HepG2 (cell line): ENCODE measurements at regions not wholly inside any gene's neighbourhood (a gene's known extent, or its start where the extent isn't known, plus 50 kb on each side); places are given as distances from the start of the nearest gene placed in this dataset.

ENCODE experiments used
- ATAC-seq: fragments of 200-7000 bp; cut with Tn5 transposase; 3 replicates; pipeline ENCODE4 v1.9.1; 2020; ENCODE audit warnings: mild to moderate bottlenecking, moderate library complexity
- BruUV-seq: library from RNA; stranded (reverse); fragments of 400-500 nt; replicated peaks from 2 replicates; lab custom pipeline; 2021; lab: Mats Ljungman, UMichigan
- CTCF ChIA-PET: fragments of 300-600 bp; formaldehyde crosslinking; extraction: SDS; loops from one replicate; lab custom pipeline; 2021; ENCODE audit warnings: low total read pairs, inconsistent platforms, low intra/inter-chr PET ratio; lab: Yijun Ruan, JAX
- POLR2A ChIA-PET: fragments of 350-600 bp; sonication (Branson Sonifier 250); formaldehyde crosslinking; loops from one replicate; lab custom pipeline; 2020; ENCODE audit warnings: antibody characterized with exemption, inconsistent platforms; lab: Yijun Ruan, JAX
- DNase-seq: peaks from one replicate; pipeline ENCODE4 v3.0.0-alpha.2; 2015; ENCODE audit warnings: low spot score
- FAIRE-seq: peaks from 3 replicates; lab custom pipeline; 2011; peaks lifted over from hg19 to GRCh38; lab: Jason Lieb, UNC
- H2AFZ ChIP-seq: one replicate; pipeline ENCODE4 v1.6.1; 2011; ENCODE audit warnings: low read length, inconsistent platforms
- H3K27ac ChIP-seq: fragments of 300-600 bp; 3 replicates; pipeline ENCODE4 v1.8.0; 2011; ENCODE audit warnings: mixed run types, mild to moderate bottlenecking, mixed read lengths, low read length, inconsistent platforms; ENCODE audit not compliant: insufficient read depth; ENCODE audit errors: extremely low read length
- H3K27me3 ChIP-seq, 2 experiments: fragments of 200-600 bp in 1 of 2; 2 replicates in 1 of 2; 3 replicates in 1 of 2; pipeline versions ENCODE4 v1.6.0 to v1.8.0; 2011; ENCODE audit warnings: low read length in 2 of 2, mild to moderate bottlenecking in 2 of 2, moderate library complexity in 2 of 2, inconsistent platforms in 1 of 2; ENCODE audit not compliant: insufficient read depth in 2 of 2, control insufficient read depth in 1 of 2
- H3K36me3 ChIP-seq, 2 experiments: fragments of 200-600 bp in 1 of 2; replicated peaks in 1 of 2; 2 replicates in 1 of 2; 3 replicates in 1 of 2; pipeline versions ENCODE4 v1.5.1 to v1.8.0; 2011; ENCODE audit warnings: low read length in 2 of 2, inconsistent platforms in 1 of 2; ENCODE audit not compliant: insufficient read depth in 2 of 2, control insufficient read depth in 1 of 2
- H3K4me1 ChIP-seq: 2 replicates; pipeline ENCODE4 v1.5.1; 2012; ENCODE audit warnings: low read length, inconsistent platforms; ENCODE audit not compliant: insufficient read depth
- H3K4me2 ChIP-seq: 2 replicates; pipeline ENCODE4 v1.6.0; 2011; ENCODE audit warnings: low read depth, low read length, inconsistent platforms
- H3K4me3 ChIP-seq, 3 experiments: fragments of 200-600 bp in 1 of 3; sonication (generic), shearing (Covaris generic) in 1 of 3; replicated peaks in 1 of 3; 2 replicates each; pipeline ENCODE4 v1.5.1; 2011 to 2016; ENCODE audit warnings: low read length in 3 of 3, inconsistent platforms in 2 of 3, low read depth in 2 of 3, mild to moderate bottlenecking in 2 of 3, control low read depth in 1 of 3, mixed read lengths in 1 of 3; ENCODE audit not compliant: insufficient read depth in 1 of 3
- H3K79me2 ChIP-seq: one replicate; pipeline ENCODE4 v1.6.1; 2011; ENCODE audit warnings: low read length, inconsistent platforms; ENCODE audit not compliant: insufficient read depth
- H3K9ac ChIP-seq: 2 replicates; pipeline ENCODE4 v1.6.0; 2011; ENCODE audit warnings: mild to moderate bottlenecking, low read depth, low read length, inconsistent platforms; ENCODE audit not compliant: insufficient read depth
- H3K9me3 ChIP-seq: 2 replicates; pipeline ENCODE4 v1.5.1; 2012; ENCODE audit warnings: mild to moderate bottlenecking, low read length
- H4K20me1 ChIP-seq: 2 replicates; pipeline ENCODE4 v1.6.0; 2011; ENCODE audit warnings: inconsistent platforms, mild to moderate bottlenecking, low read length, moderate library complexity; ENCODE audit not compliant: insufficient read depth
- AGO2 ChIP-seq: fragments of 200-400 bp; formaldehyde crosslinking; optimal IDR thresholded peaks from 2 replicates; pipeline ENCODE3; 2017; ENCODE audit warnings: mild to moderate bottlenecking, low read depth, low read length, moderate library complexity
- GMEB1 ChIP-seq: sonication (generic); formaldehyde crosslinking; IDR thresholded peaks from 2 replicates; pipeline ENCODE4 v1.5.1; 2020; ENCODE audit warnings: missing genetic modification reagents, mild to moderate bottlenecking, borderline replicate concordance
- XRCC5 ChIP-seq: fragments of 200-400 bp; formaldehyde crosslinking; optimal IDR thresholded peaks from 2 replicates; pipeline ENCODE3; 2017; ENCODE audit warnings: mild to moderate bottlenecking, low read length
- ZNF224 ChIP-seq: sonication (generic); formaldehyde crosslinking; IDR thresholded peaks from 2 replicates; pipeline ENCODE4 v1.5.0; 2020; ENCODE audit warnings: mild to moderate bottlenecking, missing genetic modification reagents
- ZNF430 ChIP-seq: sonication (generic); formaldehyde crosslinking; IDR thresholded peaks from 2 replicates; pipeline ENCODE4 v1.9.0; 2021; ENCODE audit warnings: mild to moderate bottlenecking, missing genetic modification reagents
- ZNF503 ChIP-seq: sonication (generic); formaldehyde crosslinking; IDR thresholded peaks from 2 replicates; pipeline ENCODE4 v1.4.0; 2020; ENCODE audit warnings: missing genetic modification reagents
- ZNF557 ChIP-seq: sonication (generic); formaldehyde crosslinking; IDR thresholded peaks from 2 replicates; pipeline ENCODE4 v1.4.0; 2020; ENCODE audit warnings: missing genetic modification reagents
- ZNF710 ChIP-seq: sonication (generic); formaldehyde crosslinking; IDR thresholded peaks from 2 replicates; pipeline ENCODE4 v1.5.0; 2020; ENCODE audit warnings: mild to moderate bottlenecking, missing genetic modification reagents, borderline replicate concordance
- WGBS: methylation state at CpG from one replicate; pipeline ENCODE4 v1.1.6; 2017; ENCODE audit warnings: low lambda C conversion rate; 5-methylcytosine and 5-hydroxymethylcytosine counted together
- in situ Hi-C: cut with HindIII; loops from 2 replicates; pipeline ENCODE4 v1.10.0; 2017; ENCODE audit warnings: low pct_unique_long_range_greater_than_20kb; ENCODE audit not compliant: extremely low pct_ligation_motif_present
- intact Hi-C: fragments of 100-400 bp; cut with micrococcal nuclease; formaldehyde crosslinking; loops from one replicate; pipeline ENCODE4 v1.10.0; 2022; ENCODE audit not compliant: unreplicated experiment

- no peak overlapping the region for H3K4me3 ChIP-seq
- no TSS peak for BruUV-seq
- ChIA-PET POLR2A (no interaction called here), CTCF (no interaction called here)
- H3K27ac ChIP-seq, result no peak overlapping the region
- no peak for TF ChIP-seq ZNF710 (CRISPR knock-in tag)
- no peak for TF ChIP-seq ZNF557 (CRISPR knock-in tag)
- in situ Hi-C loops (no loop called here), intact Hi-C loops (loop anchor here (5.0 kb wide), 1 partner anchor 1372 kb away; no protein-coding TSS in a partner anchor)
- H3K79me2 ChIP-seq, result no peaks in the 10 kb centered on the region
- no peaks in the 10 kb centered on the region for H3K36me3 ChIP-seq
- DNase-seq (no peak), ATAC-seq (no peak), FAIRE-seq (no peak)
- H3K27me3 ChIP-seq, result no peaks in the 10 kb centered on the region
- H3K9ac ChIP-seq, result no peak overlapping the region
- no CpG with 5 or more reads among the region's 11 CpGs for WGBS
- no peak overlapping the region for H2AFZ ChIP-seq
- no peak overlapping the region for H3K4me2 ChIP-seq
- no peaks in the 10 kb centered on the region for H3K9me3 ChIP-seq
- no peaks in the 10 kb centered on the region for H4K20me1 ChIP-seq
- no peaks in the 10 kb centered on the region for H3K4me1 ChIP-seq
Measured at GRCh38 chr5:114999176-114999575, 170.5 kb downstream of the TRIM36 start.

DNA sequence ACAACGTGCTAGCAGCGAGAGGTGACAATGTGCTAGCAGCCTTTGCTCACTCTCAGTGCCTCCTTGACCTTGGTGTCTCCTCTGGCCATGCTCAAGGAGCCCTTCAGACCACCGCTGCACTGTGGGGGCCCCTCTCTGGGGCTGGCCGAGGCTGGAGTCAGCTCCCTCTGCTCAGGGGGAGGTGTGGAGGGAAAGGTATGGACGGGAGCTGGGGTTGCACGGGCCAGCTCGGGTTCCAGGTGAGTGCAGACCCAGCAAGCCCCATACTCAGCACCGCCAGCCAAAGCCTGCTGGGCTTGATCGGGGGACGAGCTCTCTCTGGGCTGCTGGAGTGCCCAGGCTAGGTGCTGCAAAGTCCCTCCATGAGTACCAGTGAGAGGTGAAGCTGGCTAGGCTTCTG lies 180.2 kb downstream of the TRIM36 start:
- Histone ChIP-seq H2AFZ (no peak overlapping the region), H3K79me2 (no peaks in the 10 kb centered on the region), H3K9ac (no peak overlapping the region), H3K4me1 (no peaks in the 10 kb centered on the region), H4K20me1 (no peaks in the 10 kb centered on the region), H3K36me3 (no peaks in the 10 kb centered on the region), H3K4me2 (no peak overlapping the region), H3K27ac (no peak overlapping the region), H3K9me3 (no peaks in the 10 kb centered on the region), H3K4me3 (no peak overlapping the region), H3K27me3 (no peaks in the 10 kb centered on the region)
- ChIA-PET CTCF (no interaction called here), POLR2A (no interaction called here)
- no peak for ATAC-seq
- WGBS, result 0% methylated on average over 4 of the region's 10 CpGs
- in situ Hi-C loops, result no loop called here
- DNase-seq, result no peak
- BruUV-seq, result no TSS peak
- intact Hi-C loops, result no loop called here
- TF ChIP-seq XRCC5 (no peak), ZNF430 (no peak), AGO2 (no peak), ZNF503 (no peak), ZNF224 (no peak), GMEB1 (no peak)
- no peak for FAIRE-seq
